ENCODE measurements at regions not wholly inside any gene's neighbourhood (a gene's known extent, or its start where the extent isn't known, plus 50 kb on each side); places are given as distances from the start of the nearest gene placed in this dataset.
A peak's percentile ranks its signal among the peaks of the same experiment; 100 is the strongest.
"Not testable (repeated sequence)": the region's sequence is repeated elsewhere in the genome, so short reads cannot be mapped to it uniquely, and the experiment has no call there.

GRCh38 chrX:116749943-116750342 is 287.2 kb upstream of the CT83 start:
- Mint-ChIP-seq H3K27me3 (ENCODE audit: insufficient read depth, unreplicated experiment) (peaks cover 14% of the 10 kb centered on the region), H3K9me3 (ENCODE audit: unreplicated experiment) (no peaks in the 10 kb centered on the region), H3K36me3 (ENCODE audit: insufficient read depth, unreplicated experiment) (no peaks in the 10 kb centered on the region), H3K4me1 (ENCODE audit: insufficient read depth, unreplicated experiment) (peaks cover 12% of the 10 kb centered on the region), H3K27ac (ENCODE audit: low read depth, unreplicated experiment) (peak overlapping the region; percentile 44), H3K4me3 (ENCODE audit: unreplicated experiment) (no peak overlapping the region)
- ChIA-PET POLR2A (interaction anchor here (1.2 kb wide), 1 partner anchor 21 kb away, joined by 3 read pairs; no protein-coding TSS in a partner anchor), CTCF (interaction anchor here (0.5 to 1.4 kb wide), 11 partner anchors 68 to 1505 kb away, joined by 3 to 6 read pairs (median 3); no protein-coding TSS in a partner anchor)
- TF ChIP-seq CTCF (IDR thresholded peaks at IDR 0.05; ENCODE audit: unreplicated experiment), result peak; percentile 10
- intact Hi-C loops (cut with micrococcal nuclease), result loop anchor here (2.0 kb wide), 1 partner anchor 761 kb away; no protein-coding TSS in a partner anchor
- BruUV-seq (replicated peaks), result no TSS peak
- DNase-seq (ENCODE audit: unreplicated experiment), result peak; percentile 77

GRCh38 chrX:116732214-116732613 is 269.4 kb upstream of the CT83 start:
- Mint-ChIP-seq H3K27ac (ENCODE audit: low read depth, unreplicated experiment) (no peak overlapping the region), H3K27me3 (ENCODE audit: insufficient read depth, unreplicated experiment) (peaks cover 13% of the 10 kb centered on the region), H3K4me3 (ENCODE audit: unreplicated experiment) (no peak overlapping the region), H3K36me3 (ENCODE audit: insufficient read depth, unreplicated experiment) (no peaks in the 10 kb centered on the region), H3K4me1 (ENCODE audit: insufficient read depth, unreplicated experiment) (no peaks in the 10 kb centered on the region), H3K9me3 (ENCODE audit: unreplicated experiment) (no peaks in the 10 kb centered on the region)
- ChIA-PET CTCF (no interaction called here), POLR2A (no interaction called here)
- no TSS peak for BruUV-seq (replicated peaks)
- intact Hi-C loops (cut with micrococcal nuclease), result no loop called here
- DNase-seq (ENCODE audit: unreplicated experiment), result no peak
- TF ChIP-seq CTCF (IDR thresholded peaks at IDR 0.05; ENCODE audit: unreplicated experiment), result no peak

- no peak for TF ChIP-seq CTCF (IDR thresholded peaks at IDR 0.05; ENCODE audit: unreplicated experiment)
- H3K9me3 Mint-ChIP-seq (ENCODE audit: unreplicated experiment), result no peaks in the 10 kb centered on the region
- no peak for DNase-seq (ENCODE audit: unreplicated experiment)
- H3K27ac Mint-ChIP-seq (ENCODE audit: low read depth, unreplicated experiment), result no peak overlapping the region
- H3K36me3 Mint-ChIP-seq (ENCODE audit: insufficient read depth, unreplicated experiment), result no peaks in the 10 kb centered on the region
- no TSS peak for BruUV-seq (replicated peaks)
- ChIA-PET CTCF (no interaction called here), POLR2A (no interaction called here)
- H3K4me1 Mint-ChIP-seq (ENCODE audit: insufficient read depth, unreplicated experiment), result no peaks in the 10 kb centered on the region
- intact Hi-C loops (cut with micrococcal nuclease), result no loop called here
- H3K27me3 Mint-ChIP-seq (ENCODE audit: insufficient read depth, unreplicated experiment), result peaks cover 14% of the 10 kb centered on the region
- no peak overlapping the region for H3K4me3 Mint-ChIP-seq (ENCODE audit: unreplicated experiment)
These were observed 264.0 kb upstream of the CT83 start for GRCh38 chrX:116726806-116727205.

- no peak for TF ChIP-seq CTCF (IDR thresholded peaks at IDR 0.05; ENCODE audit: unreplicated experiment)
- Mint-ChIP-seq H3K9me3 (ENCODE audit: unreplicated experiment) (no peaks in the 10 kb centered on the region), H3K4me3 (ENCODE audit: unreplicated experiment) (no peak overlapping the region), H3K4me1 (ENCODE audit: insufficient read depth, unreplicated experiment) (no peaks in the 10 kb centered on the region), H3K36me3 (ENCODE audit: insufficient read depth, unreplicated experiment) (no peaks in the 10 kb centered on the region), H3K27ac (ENCODE audit: low read depth, unreplicated experiment) (no peak overlapping the region), H3K27me3 (ENCODE audit: insufficient read depth, unreplicated experiment) (peaks cover 19% of the 10 kb centered on the region)
- DNase-seq (ENCODE audit: unreplicated experiment), result no peak
- no TSS peak for BruUV-seq (replicated peaks)
- ChIA-PET POLR2A (no interaction called here), CTCF (interaction anchor here (1.1 kb wide), 1 partner anchor 9 kb away, joined by 5 read pairs; no protein-coding TSS in a partner anchor)
- intact Hi-C loops (cut with micrococcal nuclease), result no loop called here
These were observed 231.3 kb upstream of the CT83 start for GRCh38 chrX:116694046-116694445.

GRCh38 chrX:116679544-116679943 is 216.8 kb upstream of the CT83 start:
- POLR2A ChIA-PET; H3K27me3 Mint-ChIP-seq (ENCODE audit: insufficient read depth, unreplicated experiment); H3K9me3 Mint-ChIP-seq (ENCODE audit: unreplicated experiment); BruUV-seq (replicated peaks); CTCF ChIA-PET; H3K4me3 Mint-ChIP-seq (ENCODE audit: unreplicated experiment); intact Hi-C loops (cut with micrococcal nuclease); H3K36me3 Mint-ChIP-seq (ENCODE audit: insufficient read depth, unreplicated experiment); H3K4me1 Mint-ChIP-seq (ENCODE audit: insufficient read depth, unreplicated experiment); H3K27ac Mint-ChIP-seq (ENCODE audit: low read depth, unreplicated experiment); DNase-seq (ENCODE audit: unreplicated experiment): not testable (repeated sequence)
